GM12878 (cell line): ENCODE measurements at regions not wholly inside any gene's neighbourhood (a gene's known extent, or its start where the extent isn't known, plus 50 kb on each side); places are given as distances from the start of the nearest gene placed in this dataset.

Experiments
- ATAC-seq: fragments of 200-7000 bp; cut with Tn5 transposase; 3 replicates; pipeline ENCODE4 v1.9.1; 2020; ENCODE audit warnings: mild to moderate bottlenecking, moderate library complexity
- BruUV-seq: library from RNA; stranded (reverse); fragments of 400-500 nt; replicated peaks from 2 replicates; lab custom pipeline; 2021; lab: Mats Ljungman, UMichigan
- CTCF ChIA-PET: fragments of 300-600 bp; sonication (Branson Sonifier 250); formaldehyde crosslinking; extraction: SDS; loops from one replicate; lab custom pipeline; 2021; ENCODE audit warnings: inconsistent platforms; lab: Yijun Ruan, JAX
- POLR2A ChIA-PET: fragments of 350-600 bp; formaldehyde crosslinking; extraction: SDS; loops from one replicate; lab custom pipeline; 2021; ENCODE audit warnings: inconsistent platforms; lab: Charles Lee
- RAD21 ChIA-PET: fragments of 300-600 bp; sonication (Branson Sonifier 250); formaldehyde crosslinking; loops from one replicate; lab custom pipeline; 2023; ENCODE audit warnings: antibody characterized with exemption; ENCODE audit not compliant: unreplicated experiment; lab: Charles Lee
- SMC1A ChIA-PET: fragments of 300-600 bp; sonication (Branson Sonifier 250); formaldehyde crosslinking; loops from one replicate; lab custom pipeline; 2023; ENCODE audit not compliant: unreplicated experiment, uncharacterized antibody; lab: Charles Lee
- DNase-seq: peaks from one replicate; pipeline ENCODE4 v3.0.0-alpha.2; 2011; ENCODE audit warnings: low read depth, low spot score
- FAIRE-seq: peaks from 3 replicates; lab custom pipeline; 2011; peaks lifted over from hg19 to GRCh38; lab: Jason Lieb, UNC
- H2AFZ ChIP-seq: 2 replicates; pipeline ENCODE4 v1.6.0; 2011; ENCODE audit warnings: low read depth, low read length, control low read depth; ENCODE audit not compliant: control insufficient read depth
- H3K27ac ChIP-seq: 2 replicates; pipeline ENCODE4 v1.5.1; 2011; ENCODE audit warnings: control low read depth; ENCODE audit not compliant: control insufficient read depth, insufficient read depth
- H3K27me3 ChIP-seq, 2 experiments: replicated peaks in 1 of 2; 2 replicates each; pipeline versions ENCODE4 v1.6.0 to v1.6.1; 2011; ENCODE audit warnings: low read length in 1 of 2; ENCODE audit not compliant: control insufficient read depth in 2 of 2, insufficient read depth in 2 of 2
- H3K36me3 ChIP-seq, 2 experiments: 2 replicates each; pipeline ENCODE4 v1.5.1; 2011; ENCODE audit warnings: low read length in 1 of 2; ENCODE audit not compliant: control insufficient read depth in 2 of 2, insufficient read depth in 2 of 2
- H3K4me1 ChIP-seq: 2 replicates; pipeline ENCODE4 v1.6.1; 2011; ENCODE audit warnings: mild to moderate bottlenecking, low read length, moderate library complexity, mixed read lengths; ENCODE audit not compliant: control insufficient read depth, insufficient read depth
- H3K4me2 ChIP-seq: 2 replicates; pipeline ENCODE4 v1.6.0; 2011; ENCODE audit warnings: control low read depth; ENCODE audit not compliant: control insufficient read depth, insufficient read depth
- H3K4me3 ChIP-seq: fragments of 200-600 bp; sonication (generic); 2 replicates; pipeline ENCODE4 v1.5.1; 2016
- H3K79me2 ChIP-seq: 2 replicates; pipeline ENCODE4 v1.6.0; 2011; ENCODE audit warnings: low read length; ENCODE audit not compliant: control insufficient read depth, insufficient read depth
- H3K9ac ChIP-seq: 2 replicates; pipeline ENCODE4 v1.8.0; 2011; ENCODE audit warnings: low read length, control low read depth, mixed read lengths; ENCODE audit not compliant: control insufficient read depth, insufficient read depth
- H3K9me3 ChIP-seq: replicated peaks from 3 replicates; pipeline ENCODE4 v1.5.1; 2011; ENCODE audit warnings: mild to moderate bottlenecking, low read length; ENCODE audit not compliant: control insufficient read depth, insufficient read depth
- H4K20me1 ChIP-seq: 2 replicates; pipeline ENCODE4 v1.6.0; 2011; ENCODE audit not compliant: control insufficient read depth, insufficient read depth
- BCL11A ChIP-seq: IDR thresholded peaks from 2 replicates; pipeline ENCODE4 v1.6.1; 2011; ENCODE audit warnings: low read depth, low read length
- BMI1 ChIP-seq: fragments of 450-650 bp; IDR thresholded peaks from 2 replicates; pipeline ENCODE4 v1.6.1; 2016; ENCODE audit warnings: mild to moderate bottlenecking, moderate library complexity, borderline replicate concordance
- CHD4 ChIP-seq: fragments of 200-600 bp; sonication (generic); IDR thresholded peaks from 2 replicates; pipeline ENCODE4 v1.6.1; 2016; ENCODE audit warnings: mild to moderate bottlenecking
- NRF1 ChIP-seq: conservative IDR thresholded peaks from 2 replicates; pipeline ENCODE4 v1.6.1; 2011; ENCODE audit warnings: mild to moderate bottlenecking, low read depth, low read length, improper control_type of control experiment
- SMAD5 ChIP-seq: IDR thresholded peaks from 2 replicates; pipeline ENCODE4 v1.6.1; 2016; ENCODE audit warnings: antibody characterized with exemption, low read depth
- WGBS: methylation state at CpG from one replicate; pipeline ENCODE4 v1.1.6; 2016; ENCODE audit warnings: low lambda C conversion rate; ENCODE audit not compliant: insufficient replicate concordance, insufficient coverage; ENCODE audit errors: missing lambda C conversion rate; 5-methylcytosine and 5-hydroxymethylcytosine counted together
- in situ Hi-C: fragments of 300-500 bp; cut with MboI; formaldehyde crosslinking; loops from 9 replicates; pipeline ENCODE4 v1.14.3; 2018; ENCODE audit warnings: mixed read lengths
- intact Hi-C: fragments of 100-400 bp; cut with micrococcal nuclease; formaldehyde crosslinking; loops from one replicate; pipeline ENCODE4 v1.14.2; 2022; ENCODE audit not compliant: unreplicated experiment
- TF ChIP-seq, protein P1 (sequence below): IDR thresholded peaks from 2 replicates; pipeline ENCODE4 v1.6.1; 2012; ENCODE audit warnings: mild to moderate bottlenecking, low read depth, low read length
- TF ChIP-seq, protein P2 (sequence below): IDR thresholded peaks from 2 replicates; pipeline ENCODE4 v1.6.1; 2011; ENCODE audit warnings: low read depth, low read length, improper control_type of control experiment, borderline replicate concordance
- TF ChIP-seq, protein P3 (sequence below): fragments of 450-650 bp; IDR thresholded peaks from 2 replicates; pipeline ENCODE4 v1.6.1; 2018; ENCODE audit warnings: borderline replicate concordance, mild to moderate bottlenecking; ENCODE audit not compliant: partially characterized antibody

DNA sequence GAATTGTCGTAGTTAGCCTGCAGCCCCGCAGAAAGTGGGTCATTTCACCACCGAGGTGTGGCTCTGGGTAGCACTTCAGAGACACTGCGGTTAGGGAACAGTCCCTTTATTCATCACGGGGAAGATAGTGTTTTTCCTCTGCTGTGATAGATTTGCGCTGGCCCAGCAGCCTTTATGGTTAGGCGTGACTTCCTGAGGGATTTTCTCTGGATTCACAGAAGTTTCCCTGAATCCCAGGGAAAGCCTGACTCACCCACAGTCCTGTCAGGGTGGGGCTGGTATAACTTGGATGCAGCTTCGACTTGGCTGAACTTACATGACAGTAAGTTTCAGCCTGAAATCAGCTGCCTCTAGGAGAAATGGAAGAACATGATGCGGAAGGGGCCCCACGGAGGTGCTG, 196.3 kb upstream of the HHIP start (continued):
- TF ChIP-seq, protein P1, sequence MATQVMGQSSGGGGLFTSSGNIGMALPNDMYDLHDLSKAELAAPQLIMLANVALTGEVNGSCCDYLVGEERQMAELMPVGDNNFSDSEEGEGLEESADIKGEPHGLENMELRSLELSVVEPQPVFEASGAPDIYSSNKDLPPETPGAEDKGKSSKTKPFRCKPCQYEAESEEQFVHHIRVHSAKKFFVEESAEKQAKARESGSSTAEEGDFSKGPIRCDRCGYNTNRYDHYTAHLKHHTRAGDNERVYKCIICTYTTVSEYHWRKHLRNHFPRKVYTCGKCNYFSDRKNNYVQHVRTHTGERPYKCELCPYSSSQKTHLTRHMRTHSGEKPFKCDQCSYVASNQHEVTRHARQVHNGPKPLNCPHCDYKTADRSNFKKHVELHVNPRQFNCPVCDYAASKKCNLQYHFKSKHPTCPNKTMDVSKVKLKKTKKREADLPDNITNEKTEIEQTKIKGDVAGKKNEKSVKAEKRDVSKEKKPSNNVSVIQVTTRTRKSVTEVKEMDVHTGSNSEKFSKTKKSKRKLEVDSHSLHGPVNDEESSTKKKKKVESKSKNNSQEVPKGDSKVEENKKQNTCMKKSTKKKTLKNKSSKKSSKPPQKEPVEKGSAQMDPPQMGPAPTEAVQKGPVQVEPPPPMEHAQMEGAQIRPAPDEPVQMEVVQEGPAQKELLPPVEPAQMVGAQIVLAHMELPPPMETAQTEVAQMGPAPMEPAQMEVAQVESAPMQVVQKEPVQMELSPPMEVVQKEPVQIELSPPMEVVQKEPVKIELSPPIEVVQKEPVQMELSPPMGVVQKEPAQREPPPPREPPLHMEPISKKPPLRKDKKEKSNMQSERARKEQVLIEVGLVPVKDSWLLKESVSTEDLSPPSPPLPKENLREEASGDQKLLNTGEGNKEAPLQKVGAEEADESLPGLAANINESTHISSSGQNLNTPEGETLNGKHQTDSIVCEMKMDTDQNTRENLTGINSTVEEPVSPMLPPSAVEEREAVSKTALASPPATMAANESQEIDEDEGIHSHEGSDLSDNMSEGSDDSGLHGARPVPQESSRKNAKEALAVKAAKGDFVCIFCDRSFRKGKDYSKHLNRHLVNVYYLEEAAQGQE = no peak

DNA sequence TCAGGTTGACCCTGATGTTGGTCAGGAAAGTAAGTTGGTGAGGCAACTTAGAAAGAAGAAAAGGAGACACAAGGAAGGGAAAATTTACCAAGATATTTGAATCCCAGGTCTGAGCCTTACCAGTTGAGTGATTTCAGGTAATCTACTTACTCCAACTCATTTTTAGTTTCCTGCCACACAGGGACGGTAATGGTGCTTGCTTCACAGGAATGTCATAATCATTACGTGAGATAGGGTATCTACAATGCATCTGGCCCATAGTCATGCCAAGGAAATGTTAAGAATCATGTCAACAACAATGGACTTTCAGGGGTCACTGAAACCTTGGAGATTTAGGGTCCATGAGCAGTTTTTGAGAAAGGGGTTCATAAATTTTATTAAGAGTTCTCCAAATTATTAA, 195.4 kb upstream of the HHIP start:
- no TSS peak for BruUV-seq
- Histone ChIP-seq H3K27ac (no peak overlapping the region), H3K9ac (no peak overlapping the region), H3K27me3 (no peaks in the 10 kb centered on the region), H2AFZ (no peak overlapping the region), H3K9me3 (no peaks in the 10 kb centered on the region), H3K4me2 (no peak overlapping the region), H3K4me1 (no peaks in the 10 kb centered on the region), H3K36me3 (no peaks in the 10 kb centered on the region), H3K79me2 (no peaks in the 10 kb centered on the region), H4K20me1 (no peaks in the 10 kb centered on the region), H3K4me3 (no peak overlapping the region)
- TF ChIP-seq, protein P1 = no peak
- TF ChIP-seq, protein P2, sequence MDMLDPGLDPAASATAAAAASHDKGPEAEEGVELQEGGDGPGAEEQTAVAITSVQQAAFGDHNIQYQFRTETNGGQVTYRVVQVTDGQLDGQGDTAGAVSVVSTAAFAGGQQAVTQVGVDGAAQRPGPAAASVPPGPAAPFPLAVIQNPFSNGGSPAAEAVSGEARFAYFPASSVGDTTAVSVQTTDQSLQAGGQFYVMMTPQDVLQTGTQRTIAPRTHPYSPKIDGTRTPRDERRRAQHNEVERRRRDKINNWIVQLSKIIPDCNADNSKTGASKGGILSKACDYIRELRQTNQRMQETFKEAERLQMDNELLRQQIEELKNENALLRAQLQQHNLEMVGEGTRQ = no peak
- TF ChIP-seq BMI1 (no peak), CHD4 (no peak), BCL11A (no peak), NRF1 (no peak), SMAD5 (no peak)
- TF ChIP-seq, protein P3, sequence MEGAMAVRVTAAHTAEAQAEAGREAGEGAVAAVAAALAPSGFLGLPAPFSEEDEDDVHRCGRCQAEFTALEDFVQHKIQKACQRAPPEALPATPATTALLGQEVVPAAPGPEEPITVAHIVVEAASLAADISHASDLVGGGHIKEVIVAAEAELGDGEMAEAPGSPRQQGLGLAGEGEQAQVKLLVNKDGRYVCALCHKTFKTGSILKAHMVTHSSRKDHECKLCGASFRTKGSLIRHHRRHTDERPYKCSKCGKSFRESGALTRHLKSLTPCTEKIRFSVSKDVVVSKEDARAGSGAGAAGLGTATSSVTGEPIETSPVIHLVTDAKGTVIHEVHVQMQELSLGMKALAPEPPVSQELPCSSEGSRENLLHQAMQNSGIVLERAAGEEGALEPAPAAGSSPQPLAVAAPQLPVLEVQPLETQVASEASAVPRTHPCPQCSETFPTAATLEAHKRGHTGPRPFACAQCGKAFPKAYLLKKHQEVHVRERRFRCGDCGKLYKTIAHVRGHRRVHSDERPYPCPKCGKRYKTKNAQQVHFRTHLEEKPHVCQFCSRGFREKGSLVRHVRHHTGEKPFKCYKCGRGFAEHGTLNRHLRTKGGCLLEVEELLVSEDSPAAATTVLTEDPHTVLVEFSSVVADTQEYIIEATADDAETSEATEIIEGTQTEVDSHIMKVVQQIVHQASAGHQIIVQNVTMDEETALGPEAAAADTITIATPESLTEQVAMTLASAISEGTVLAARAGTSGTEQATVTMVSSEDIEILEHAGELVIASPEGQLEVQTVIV = no peak
- WGBS = 34% methylated on average over 2 of the region's 2 CpGs
- SMC1A ChIA-PET = no interaction called here
- no peak for ATAC-seq
- no peak for DNase-seq
- FAIRE-seq = no peak
- RAD21 ChIA-PET = no interaction called here
- CTCF ChIA-PET = interaction anchor here (0.7 kb wide), 1 partner anchor 421 kb away, joined by 3 read pairs; no protein-coding TSS in a partner anchor
- intact Hi-C loops (no loop called here), in situ Hi-C loops (no loop called here)
- POLR2A ChIA-PET = no interaction called here
